RWPE2 (cell line): ENCODE measurements at regions not wholly inside any gene's neighbourhood (a gene's known extent, or its start where the extent isn't known, plus 50 kb on each side); places are given as distances from the start of the nearest gene placed in this dataset.

ENCODE experiments used
- ATAC-seq: fragments of 200-7000 bp; cut with Tn5 transposase; 3 replicates; pipeline ENCODE4 v1.9.1; 2021; ENCODE audit warnings: low read depth
- DNase-seq: peaks from one replicate; pipeline ENCODE4 v3.0.0-alpha.2; 2020; ENCODE audit warnings: low spot score
- H3K27ac ChIP-seq: fragments of 450-650 bp; 2 replicates; pipeline ENCODE4 v1.5.1; 2017; ENCODE audit warnings: mild to moderate bottlenecking; ENCODE audit not compliant: poor library complexity, severe bottlenecking
- H3K27me3 ChIP-seq: fragments of 250-450 bp; sonication (Bioruptor Pico); 2 replicates; pipeline ENCODE4 v1.5.1; 2021; ENCODE audit warnings: mild to moderate bottlenecking, moderate library complexity; ENCODE audit not compliant: insufficient read depth, poor library complexity, severe bottlenecking
- H3K36me3 ChIP-seq: fragments of 250-450 bp; sonication (Bioruptor Pico); 2 replicates; pipeline ENCODE4 v1.5.1; 2020; ENCODE audit warnings: low read depth, mild to moderate bottlenecking, moderate library complexity
- H3K4me1 ChIP-seq: fragments of 250-450 bp; sonication (Bioruptor Pico); 2 replicates; pipeline ENCODE4 v1.5.1; 2021; ENCODE audit warnings: mild to moderate bottlenecking, moderate library complexity; ENCODE audit not compliant: insufficient read depth, poor library complexity, severe bottlenecking
- H3K4me3 ChIP-seq: fragments of 250-450 bp; sonication (Bioruptor Pico); 2 replicates; pipeline ENCODE4 v1.5.1; 2021; ENCODE audit warnings: mild to moderate bottlenecking, moderate library complexity; ENCODE audit not compliant: severe bottlenecking
- H3K9me3 ChIP-seq: fragments of 250-450 bp; sonication (Bioruptor Pico); 2 replicates; pipeline ENCODE4 v1.5.1; 2021; ENCODE audit warnings: mild to moderate bottlenecking, moderate library complexity; ENCODE audit not compliant: severe bottlenecking
- TF ChIP-seq, protein P1 (sequence below): fragments of 450-650 bp; IDR thresholded peaks from one replicate; pipeline ENCODE4 v1.5.1; 2017; ENCODE audit warnings: mild to moderate bottlenecking, moderate library complexity; ENCODE audit not compliant: poor library complexity, severe bottlenecking

DNA sequence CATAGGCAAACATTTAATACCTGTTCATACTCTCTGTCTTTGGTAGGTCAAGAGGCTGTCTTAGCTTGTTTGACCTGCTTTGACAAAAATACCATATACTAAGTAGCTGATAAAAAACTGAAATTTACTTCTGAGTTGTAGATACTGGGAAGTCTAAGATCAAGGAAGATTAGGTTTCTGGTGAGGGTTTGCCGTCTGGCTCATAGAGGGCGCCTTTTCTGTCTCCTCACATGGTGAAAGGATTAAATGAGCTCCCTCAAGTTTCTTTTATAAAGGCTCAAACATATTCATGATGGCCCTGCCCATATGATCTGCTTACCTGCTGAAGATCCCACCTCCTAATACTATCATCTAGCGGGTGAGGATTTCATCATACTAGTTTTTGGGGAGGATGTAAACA lies 1076.1 kb upstream of the NCAM2 start:
- H3K9me3 ChIP-seq = no peaks in the 10 kb centered on the region
- H3K27ac ChIP-seq = no peak overlapping the region
- no peak for DNase-seq
- TF ChIP-seq, protein P1, sequence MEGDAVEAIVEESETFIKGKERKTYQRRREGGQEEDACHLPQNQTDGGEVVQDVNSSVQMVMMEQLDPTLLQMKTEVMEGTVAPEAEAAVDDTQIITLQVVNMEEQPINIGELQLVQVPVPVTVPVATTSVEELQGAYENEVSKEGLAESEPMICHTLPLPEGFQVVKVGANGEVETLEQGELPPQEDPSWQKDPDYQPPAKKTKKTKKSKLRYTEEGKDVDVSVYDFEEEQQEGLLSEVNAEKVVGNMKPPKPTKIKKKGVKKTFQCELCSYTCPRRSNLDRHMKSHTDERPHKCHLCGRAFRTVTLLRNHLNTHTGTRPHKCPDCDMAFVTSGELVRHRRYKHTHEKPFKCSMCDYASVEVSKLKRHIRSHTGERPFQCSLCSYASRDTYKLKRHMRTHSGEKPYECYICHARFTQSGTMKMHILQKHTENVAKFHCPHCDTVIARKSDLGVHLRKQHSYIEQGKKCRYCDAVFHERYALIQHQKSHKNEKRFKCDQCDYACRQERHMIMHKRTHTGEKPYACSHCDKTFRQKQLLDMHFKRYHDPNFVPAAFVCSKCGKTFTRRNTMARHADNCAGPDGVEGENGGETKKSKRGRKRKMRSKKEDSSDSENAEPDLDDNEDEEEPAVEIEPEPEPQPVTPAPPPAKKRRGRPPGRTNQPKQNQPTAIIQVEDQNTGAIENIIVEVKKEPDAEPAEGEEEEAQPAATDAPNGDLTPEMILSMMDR = no peak
- H3K4me1 ChIP-seq = no peaks in the 10 kb centered on the region
- ATAC-seq = no peak
- peaks cover 27% of the 10 kb centered on the region for H3K27me3 ChIP-seq
- no peak overlapping the region for H3K4me3 ChIP-seq
- H3K36me3 ChIP-seq = no peaks in the 10 kb centered on the region

- Histone ChIP-seq H3K4me3 (no peak overlapping the region), H3K36me3 (no peaks in the 10 kb centered on the region), H3K27ac (no peak overlapping the region), H3K4me1 (no peaks in the 10 kb centered on the region), H3K9me3 (no peaks in the 10 kb centered on the region), H3K27me3 (peaks cover 17% of the 10 kb centered on the region)
- DNase-seq (no peak), ATAC-seq (no peak)
- TF ChIP-seq, protein P1 = no peak
Measured at GRCh38 chr21:19935467-19935866, 1062.7 kb upstream of the NCAM2 start.

DNA sequence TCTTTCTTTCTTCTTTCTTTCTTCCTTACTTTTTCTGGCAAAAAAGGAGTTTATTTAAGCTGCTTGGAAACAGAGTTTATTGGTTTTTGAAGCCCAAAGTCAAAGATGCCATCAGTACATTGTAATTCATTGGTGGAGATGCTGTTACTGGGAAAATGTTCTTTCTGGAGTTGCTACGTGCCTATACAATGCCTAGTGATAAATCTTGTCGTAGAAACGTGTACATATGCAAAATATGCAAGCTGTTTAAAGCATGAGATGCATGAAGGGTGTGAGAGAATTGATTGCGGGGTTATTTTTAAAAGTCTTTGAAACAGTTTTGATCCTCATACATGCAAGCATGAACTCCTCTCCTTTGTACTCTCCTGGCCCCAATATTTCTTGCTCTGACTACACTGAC lies 1060.6 kb upstream of the NCAM2 start:
- Histone ChIP-seq H3K27ac (no peak overlapping the region), H3K36me3 (no peaks in the 10 kb centered on the region), H3K4me3 (no peak overlapping the region), H3K27me3 (peaks cover 9% of the 10 kb centered on the region), H3K4me1 (no peaks in the 10 kb centered on the region), H3K9me3 (no peaks in the 10 kb centered on the region)
- ATAC-seq = no peak
- DNase-seq = no peak
- TF ChIP-seq, protein P1 = no peak

GRCh38 chr21:19941626-19942025 lies 1056.6 kb upstream of the NCAM2 start:
- Histone ChIP-seq H3K4me3 (no peak overlapping the region), H3K27ac (no peak overlapping the region), H3K27me3 (peaks cover 9% of the 10 kb centered on the region), H3K4me1 (no peaks in the 10 kb centered on the region), H3K36me3 (no peaks in the 10 kb centered on the region), H3K9me3 (no peaks in the 10 kb centered on the region)
- TF ChIP-seq, protein P1 = no peak
- no peak for ATAC-seq
- DNase-seq = no peak

DNA sequence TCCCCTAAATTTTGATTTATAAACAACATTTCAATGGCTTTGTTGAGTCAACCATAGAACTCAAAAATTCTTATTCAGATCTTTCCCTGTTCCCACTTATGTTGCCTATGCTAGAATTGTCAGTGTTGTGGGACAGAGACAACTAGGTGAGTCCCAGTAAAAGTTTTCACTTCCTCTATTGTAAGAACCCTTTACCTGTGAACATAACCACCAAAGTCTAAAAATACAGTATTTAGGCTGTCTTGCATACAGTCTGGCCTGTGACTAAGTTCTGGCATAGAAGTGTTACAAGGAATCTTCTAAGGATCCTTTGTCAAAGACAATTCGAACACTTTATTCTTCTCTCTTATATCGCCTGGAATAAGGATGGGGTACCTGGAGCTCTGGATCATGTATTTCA lies 1047.9 kb upstream of the NCAM2 start:
- Histone ChIP-seq H3K4me3 (no peak overlapping the region), H3K36me3 (no peaks in the 10 kb centered on the region), H3K4me1 (no peaks in the 10 kb centered on the region), H3K27ac (no peak overlapping the region), H3K9me3 (no peaks in the 10 kb centered on the region), H3K27me3 (no peaks in the 10 kb centered on the region)
- ATAC-seq (no peak), DNase-seq (no peak)
- TF ChIP-seq, protein P1 = no peak
